ENCODE measurements at regions not wholly inside any gene's neighbourhood (a gene's known extent, or its start where the extent isn't known, plus 50 kb on each side); places are given as distances from the start of the nearest gene placed in this dataset.

DNA sequence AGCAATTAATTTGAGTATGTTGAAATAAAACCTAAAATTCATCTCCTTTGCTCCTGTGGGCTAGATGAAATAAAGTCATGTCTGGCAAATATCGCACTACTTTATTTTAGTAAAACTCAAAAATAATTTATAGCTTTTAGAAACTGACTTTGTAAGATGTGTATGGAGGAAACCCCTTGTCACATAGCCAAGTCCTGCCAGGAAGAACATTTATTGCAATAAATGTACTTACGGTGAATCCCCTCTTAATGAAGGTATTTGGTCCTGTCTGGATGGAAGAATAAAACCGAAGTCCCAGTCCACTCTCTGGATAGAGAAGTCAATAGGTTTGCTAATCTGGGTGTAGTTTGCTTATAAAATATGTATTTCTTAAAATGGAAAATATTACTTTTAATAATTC is 1226.8 kb upstream of the MAP3K7 start:
- Histone ChIP-seq H3K27ac (ENCODE audit: low read depth) (no peak overlapping the region), H3K4me1 (ENCODE audit: insufficient read depth) (no peaks in the 10 kb centered on the region), H3K4me3 (ENCODE audit: low read depth, low read length) (no peak overlapping the region), H3K36me3 (ENCODE audit: insufficient read depth) (no peaks in the 10 kb centered on the region)
- no peak for DNase-seq (ENCODE audit: extremely low spot score)
- 61% methylated on average over 3 of the region's 3 CpGs for WGBS

DNA sequence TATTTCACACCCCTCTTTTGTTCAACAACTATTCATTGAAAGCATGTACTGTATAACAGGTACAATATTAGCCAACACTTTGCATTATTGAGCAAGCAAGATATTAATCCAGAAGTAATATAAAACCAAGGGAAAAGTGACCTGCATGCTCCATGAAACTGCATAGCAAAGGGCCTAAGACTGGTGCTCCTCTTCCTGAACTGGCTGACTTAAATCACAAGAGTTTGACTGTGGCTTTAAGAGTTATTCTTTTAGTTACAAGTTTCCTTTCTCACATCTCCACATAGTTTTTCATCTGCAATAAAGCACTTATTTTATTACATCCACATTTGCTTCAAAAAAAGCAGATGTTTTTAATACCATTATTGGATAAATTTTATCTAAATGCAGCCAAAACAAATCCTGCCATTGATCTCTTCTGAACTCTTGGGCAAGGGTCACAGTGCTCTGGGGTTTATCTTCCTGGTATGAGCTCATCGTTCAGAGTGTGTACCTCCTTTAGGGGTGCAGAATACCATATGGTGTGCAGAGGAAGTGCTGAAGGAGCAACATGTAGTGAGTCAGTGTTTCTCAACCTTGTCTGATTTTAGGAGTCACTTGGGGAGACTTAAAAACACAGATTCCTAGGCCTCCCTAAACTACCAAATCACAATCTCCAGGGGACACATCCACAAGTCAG is 1225.9 kb upstream of the MAP3K7 start:
- DNase-seq (ENCODE audit: extremely low spot score), result peak; percentile 7
- H3K36me3 ChIP-seq (ENCODE audit: insufficient read depth), result no peaks in the 10 kb centered on the region
- H3K27ac ChIP-seq (ENCODE audit: low read depth), result no peak overlapping the region
- H3K4me3 ChIP-seq (ENCODE audit: low read depth, low read length), result no peak overlapping the region
- 16% methylated on average over 1 of the region's 1 CpG for WGBS
- no peaks in the 10 kb centered on the region for H3K4me1 ChIP-seq (ENCODE audit: insufficient read depth)

GRCh38 chr6:91804981-91805380 is 1218.1 kb upstream of the MAP3K7 start:
- 87% methylated on average over 3 of the region's 3 CpGs for WGBS
- Histone ChIP-seq H3K36me3 (ENCODE audit: insufficient read depth) (no peaks in the 10 kb centered on the region), H3K4me3 (ENCODE audit: low read depth, low read length) (no peak overlapping the region)

GRCh38 chr6:91802431-91802830 is 1215.6 kb upstream of the MAP3K7 start:
- 85% methylated on average over 1 of the region's 1 CpG for WGBS
- Histone ChIP-seq H3K4me3 (ENCODE audit: low read depth, low read length) (no peak overlapping the region), H3K27ac (ENCODE audit: low read depth) (no peak overlapping the region), H3K36me3 (ENCODE audit: insufficient read depth) (no peaks in the 10 kb centered on the region), H3K4me1 (ENCODE audit: insufficient read depth) (no peaks in the 10 kb centered on the region)
- DNase-seq (ENCODE audit: extremely low spot score), result no peak

More at GRCh38 chr6:91804981-91805380, 1218.1 kb upstream of the MAP3K7 start:
- Histone ChIP-seq H3K4me1 (ENCODE audit: insufficient read depth) (no peaks in the 10 kb centered on the region), H3K27ac (ENCODE audit: low read depth) (no peak overlapping the region)
- DNase-seq (ENCODE audit: extremely low spot score), result no peak

- no peak for DNase-seq (ENCODE audit: extremely low spot score)
- no peak overlapping the region for H3K27ac ChIP-seq (ENCODE audit: low read depth)
Observed at GRCh38 chr6:91796603-91797002, 1209.7 kb upstream of the MAP3K7 start.

DNA sequence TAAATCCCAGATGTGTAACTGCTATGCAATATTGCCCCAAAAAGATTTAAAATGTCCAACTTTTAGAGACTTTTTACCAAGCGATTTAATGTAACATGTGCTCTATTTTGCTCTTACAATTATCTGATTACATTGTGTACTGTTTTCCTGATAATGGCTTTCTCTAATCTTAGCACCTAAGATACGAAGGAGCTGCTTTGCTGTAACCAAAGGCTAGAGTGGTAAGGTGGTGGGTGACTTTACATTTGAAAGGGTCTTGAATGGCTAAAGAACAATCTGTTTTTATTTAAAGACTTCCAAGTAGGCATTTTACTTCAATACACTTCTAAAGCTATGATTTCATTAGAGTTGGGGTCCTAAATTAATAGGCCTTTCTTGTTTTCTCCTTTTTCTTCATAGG is 1201.6 kb upstream of the MAP3K7 start:
- no peak overlapping the region for H3K4me3 ChIP-seq (ENCODE audit: low read depth, low read length)
- no peak overlapping the region for H3K27ac ChIP-seq (ENCODE audit: low read depth)
- no peak for DNase-seq (ENCODE audit: extremely low spot score)
- 72% methylated on average over 2 of the region's 2 CpGs for WGBS
- no peaks in the 10 kb centered on the region for H3K4me1 ChIP-seq (ENCODE audit: insufficient read depth)
- H3K36me3 ChIP-seq (ENCODE audit: insufficient read depth), result no peaks in the 10 kb centered on the region

More at GRCh38 chr6:91796603-91797002, 1209.7 kb upstream of the MAP3K7 start:
- 91% methylated on average over 1 of the region's 1 CpG for WGBS
- no peaks in the 10 kb centered on the region for H3K36me3 ChIP-seq (ENCODE audit: insufficient read depth)
- no peak overlapping the region for H3K4me3 ChIP-seq (ENCODE audit: low read depth, low read length)
- no peaks in the 10 kb centered on the region for H3K4me1 ChIP-seq (ENCODE audit: insufficient read depth)

DNA sequence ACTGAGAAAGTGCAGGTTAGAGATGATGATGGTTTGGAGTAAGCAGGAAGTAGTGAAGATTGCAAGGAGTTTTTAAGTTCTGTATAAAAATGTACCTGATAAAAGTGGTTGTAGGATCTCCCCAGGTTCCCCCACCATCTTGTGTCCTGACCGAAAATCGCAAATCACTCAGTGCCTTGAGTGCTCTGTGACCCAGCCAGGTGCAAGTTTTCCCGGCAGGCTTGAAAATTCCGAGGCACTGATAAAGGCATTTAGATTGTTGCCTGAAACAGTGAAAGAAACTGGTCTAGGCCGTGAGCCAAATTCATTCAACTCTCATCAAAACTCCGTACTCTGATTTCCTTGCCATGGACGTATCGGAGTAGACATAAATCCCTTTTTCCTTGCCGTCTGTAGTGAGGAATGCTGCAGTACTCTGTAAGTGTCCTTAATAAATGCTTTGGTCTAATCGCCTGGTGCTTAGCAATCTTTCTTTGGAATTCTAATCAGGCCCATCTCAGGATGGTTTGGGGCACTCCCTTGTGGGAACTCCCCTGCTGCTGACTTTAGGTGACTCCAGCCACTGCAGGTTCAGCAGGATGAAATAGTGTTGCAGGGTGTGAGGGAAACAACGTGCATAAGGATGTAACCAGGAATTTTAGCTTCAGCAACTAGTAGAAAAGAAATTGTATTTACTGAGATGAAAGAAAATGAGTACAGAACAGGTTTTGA is 1199.8 kb upstream of the MAP3K7 start:
- no peaks in the 10 kb centered on the region for H3K4me1 ChIP-seq (ENCODE audit: insufficient read depth)
- DNase-seq (ENCODE audit: extremely low spot score), result no peak
- no peak overlapping the region for H3K27ac ChIP-seq (ENCODE audit: low read depth)
- no peaks in the 10 kb centered on the region for H3K36me3 ChIP-seq (ENCODE audit: insufficient read depth)
- 39% methylated on average over 11 of the region's 11 CpGs for WGBS
- H3K4me3 ChIP-seq (ENCODE audit: low read depth, low read length), result no peak overlapping the region

- Histone ChIP-seq H3K36me3 (ENCODE audit: insufficient read depth) (no peaks in the 10 kb centered on the region), H3K27ac (ENCODE audit: low read depth) (no peak overlapping the region), H3K4me3 (ENCODE audit: low read depth, low read length) (no peak overlapping the region), H3K4me1 (ENCODE audit: insufficient read depth) (no peaks in the 10 kb centered on the region)
- WGBS, result 86% methylated on average over 2 of the region's 2 CpGs
- DNase-seq (ENCODE audit: extremely low spot score), result no peak
Observed at GRCh38 chr6:91782802-91783201, 1195.9 kb upstream of the MAP3K7 start.

DNA sequence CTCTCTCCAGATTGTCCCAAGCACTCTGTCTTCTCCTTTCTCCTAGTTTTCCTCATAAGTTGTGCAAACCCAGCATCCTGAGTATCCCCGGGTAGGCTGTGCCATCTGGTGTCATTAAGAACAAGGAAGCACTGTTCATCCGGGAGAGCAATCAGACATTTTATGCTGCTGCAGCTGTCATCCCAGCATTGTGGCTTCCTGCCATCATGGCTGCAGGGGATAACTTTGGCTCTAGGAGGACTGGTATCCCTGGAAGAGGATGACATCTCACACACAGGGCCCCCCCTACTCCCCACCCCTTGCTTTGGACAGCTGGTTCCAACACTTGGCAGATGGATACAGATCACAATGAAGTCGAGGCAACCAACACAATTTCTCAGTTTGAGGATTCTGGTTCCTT is 1195.1 kb upstream of the MAP3K7 start:
- WGBS, result 52% methylated on average over 3 of the region's 3 CpGs
- Histone ChIP-seq H3K36me3 (ENCODE audit: insufficient read depth) (no peaks in the 10 kb centered on the region), H3K27ac (ENCODE audit: low read depth) (no peak overlapping the region), H3K4me1 (ENCODE audit: insufficient read depth) (no peaks in the 10 kb centered on the region), H3K4me3 (ENCODE audit: low read depth, low read length) (no peak overlapping the region)
- DNase-seq (ENCODE audit: extremely low spot score), result no peak

DNA sequence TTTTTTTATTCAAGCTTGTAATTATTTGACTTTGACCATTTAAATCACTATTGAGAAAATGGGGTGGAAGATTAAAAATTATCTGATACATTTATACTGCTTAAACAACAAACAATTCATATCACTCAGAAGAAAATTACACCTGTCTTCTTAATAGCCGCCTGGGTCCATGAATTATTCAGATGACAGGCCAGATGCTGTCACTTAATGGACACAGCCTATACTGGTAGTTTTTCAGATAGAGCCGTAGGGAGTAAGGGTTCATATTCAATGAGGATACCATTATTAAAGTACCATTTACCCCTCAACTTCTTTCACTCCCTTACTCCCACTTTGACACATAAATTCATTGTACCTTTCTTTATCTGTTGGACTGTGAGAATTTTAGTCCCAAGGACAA is 1193.4 kb upstream of the MAP3K7 start:
- WGBS, result 92% methylated on average over 2 of the region's 2 CpGs
- no peak overlapping the region for H3K27ac ChIP-seq (ENCODE audit: low read depth)
- DNase-seq (ENCODE audit: extremely low spot score), result no peak

DNA sequence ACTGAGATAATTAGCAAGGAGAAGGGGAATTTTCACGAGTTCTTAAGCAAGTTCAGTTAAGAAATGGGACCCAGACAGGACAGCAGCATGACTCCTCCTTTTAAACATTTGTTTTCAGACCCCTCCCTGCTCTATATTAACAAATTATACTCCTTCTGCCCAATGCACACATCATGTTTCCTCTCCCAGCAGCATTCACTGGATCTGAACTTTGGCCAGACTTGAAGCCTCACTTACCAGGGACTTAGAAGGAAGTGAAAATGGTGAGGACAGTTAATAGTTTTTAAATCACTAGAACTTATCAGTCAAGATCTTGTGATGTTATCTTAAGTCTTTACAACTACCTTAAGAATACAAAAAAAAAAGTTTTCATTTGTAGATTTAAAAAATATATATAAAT is 1174.7 kb upstream of the MAP3K7 start:
- H3K4me1 ChIP-seq (ENCODE audit: insufficient read depth), result no peaks in the 10 kb centered on the region
- H3K27ac ChIP-seq (ENCODE audit: low read depth), result no peak overlapping the region
- 62% methylated on average over 1 of the region's 1 CpG for WGBS
- H3K4me3 ChIP-seq (ENCODE audit: low read depth, low read length), result no peak overlapping the region
- no peak for DNase-seq (ENCODE audit: extremely low spot score)
- H3K36me3 ChIP-seq (ENCODE audit: insufficient read depth), result no peaks in the 10 kb centered on the region

More for the DNA sequence above, 1193.4 kb upstream of the MAP3K7 start:
- H3K4me3 ChIP-seq (ENCODE audit: low read depth, low read length), result no peak overlapping the region
- H3K4me1 ChIP-seq (ENCODE audit: insufficient read depth), result no peaks in the 10 kb centered on the region
- no peaks in the 10 kb centered on the region for H3K36me3 ChIP-seq (ENCODE audit: insufficient read depth)

- WGBS, result 56% methylated on average over 1 of the region's 1 CpG
- DNase-seq (ENCODE audit: extremely low spot score), result no peak
Observed at GRCh38 chr6:91754691-91755090, 1167.8 kb upstream of the MAP3K7 start.

GRCh38 chr6:91751526-91751925 is 1164.7 kb upstream of the MAP3K7 start:
- no peaks in the 10 kb centered on the region for H3K4me1 ChIP-seq (ENCODE audit: insufficient read depth)
- no peak for DNase-seq (ENCODE audit: extremely low spot score)
- no peak overlapping the region for H3K4me3 ChIP-seq (ENCODE audit: low read depth, low read length)
- 86% methylated on average over 6 of the region's 6 CpGs for WGBS
- no peaks in the 10 kb centered on the region for H3K36me3 ChIP-seq (ENCODE audit: insufficient read depth)
- no peak overlapping the region for H3K27ac ChIP-seq (ENCODE audit: low read depth)

More at GRCh38 chr6:91754691-91755090, 1167.8 kb upstream of the MAP3K7 start:
- H3K36me3 ChIP-seq (ENCODE audit: insufficient read depth), result no peaks in the 10 kb centered on the region
- H3K4me1 ChIP-seq (ENCODE audit: insufficient read depth), result no peaks in the 10 kb centered on the region
- H3K27ac ChIP-seq (ENCODE audit: low read depth), result no peak overlapping the region
- H3K4me3 ChIP-seq (ENCODE audit: low read depth, low read length), result no peak overlapping the region

GRCh38 chr6:91744566-91744965 is 1157.7 kb upstream of the MAP3K7 start:
- no peak for DNase-seq (ENCODE audit: extremely low spot score)
- no peak overlapping the region for H3K27ac ChIP-seq (ENCODE audit: low read depth)
- H3K4me1 ChIP-seq (ENCODE audit: insufficient read depth), result no peaks in the 10 kb centered on the region
- no peaks in the 10 kb centered on the region for H3K36me3 ChIP-seq (ENCODE audit: insufficient read depth)
- 61% methylated on average over 3 of the region's 3 CpGs for WGBS
- no peak overlapping the region for H3K4me3 ChIP-seq (ENCODE audit: low read depth, low read length)

Data from urinary bladder (tissue), 3 donors.